Omental fat pad (tissue), 3 donors: ENCODE measurements at regions not wholly inside any gene's neighbourhood (a gene's known extent, or its start where the extent isn't known, plus 50 kb on each side); places are given as distances from the start of the nearest gene placed in this dataset.

Source experiments
- ATAC-seq: fragments of 150-250 bp; one replicate; pipeline ENCODE4 v1.9.1; 2016; ENCODE audit warnings: mild to moderate bottlenecking, moderate library complexity; ENCODE audit not compliant: low FRiP score
- DNase-seq: peaks from one replicate; pipeline ENCODE4 v3.0.0-alpha.2; 2019; ENCODE audit warnings: low spot score
- CTCF ChIP-seq, 3 donors: fragments of 450-650 bp; IDR thresholded peaks; one replicate each; pipeline ENCODE4 v1.5.1; 2016 to 2017; ENCODE audit warnings: antibody characterized with exemption in 3 of 3, mild to moderate bottlenecking in 3 of 3, moderate library complexity in 2 of 3

DNA sequence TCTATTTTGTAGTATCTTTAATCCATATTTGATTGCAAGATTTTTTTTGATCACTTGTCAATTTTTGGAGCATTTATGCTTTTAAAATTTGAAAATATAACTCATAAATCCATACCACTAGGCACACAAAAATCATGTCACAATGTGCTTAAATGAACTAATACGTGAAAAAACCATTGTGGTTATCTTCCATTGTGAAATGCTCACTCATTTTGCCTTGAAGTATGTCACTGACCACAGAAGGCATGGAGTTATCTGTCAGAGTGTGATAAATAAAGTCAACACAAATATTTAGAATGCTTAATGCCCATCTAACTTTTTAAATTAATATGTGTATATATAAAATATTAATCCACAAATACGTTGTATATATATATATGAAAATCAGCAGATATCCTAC, 347.2 kb downstream of the PTPRC start:
- TF ChIP-seq CTCF (IDR thresholded peaks at IDR 0.05), result no peak
- ATAC-seq, result no peak
- no peak for DNase-seq

GRCh38 chr1:198986442-198986841, 347.6 kb downstream of the PTPRC start:
- no peak for DNase-seq

GRCh38 chr1:199002661-199003060, 363.8 kb downstream of the PTPRC start:
- DNase-seq, result no peak
- ATAC-seq, result no peak
- no peak for TF ChIP-seq CTCF (IDR thresholded peaks at IDR 0.05)

More at GRCh38 chr1:198986442-198986841, 347.6 kb downstream of the PTPRC start:
- TF ChIP-seq CTCF (IDR thresholded peaks at IDR 0.05), result no peak
- ATAC-seq, result no peak

- TF ChIP-seq CTCF (IDR thresholded peaks at IDR 0.05), result no peak
- ATAC-seq, result no peak
- no peak for DNase-seq
These were observed 368.6 kb downstream of the PTPRC start for GRCh38 chr1:199007423-199007822.

- DNase-seq (no peak), ATAC-seq (no peak)
- TF ChIP-seq CTCF (IDR thresholded peaks at IDR 0.05), result no peak
These were observed 370.6 kb downstream of the PTPRC start for GRCh38 chr1:199009447-199009846.

GRCh38 chr1:199010492-199010891, 371.7 kb downstream of the PTPRC start:
- no peak for DNase-seq
- no peak for ATAC-seq
- TF ChIP-seq CTCF (IDR thresholded peaks at IDR 0.05), result no peak

DNA sequence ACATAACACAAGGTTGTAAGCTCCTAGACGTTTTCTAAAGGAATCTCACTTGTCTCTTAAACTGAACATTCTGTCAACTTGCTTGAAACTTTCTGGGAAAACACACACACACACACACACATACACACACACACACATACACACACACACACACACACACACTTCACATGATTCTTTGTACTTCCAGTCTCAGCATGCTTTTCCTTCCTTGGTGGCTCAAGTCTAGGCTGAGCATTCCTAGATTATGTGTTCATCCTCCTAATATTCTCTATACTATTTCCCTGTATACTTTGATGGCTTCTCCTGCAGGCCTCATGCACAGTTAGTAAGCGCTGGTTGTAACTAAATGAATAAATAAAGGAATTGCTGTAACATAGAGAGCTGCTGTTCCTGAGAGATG, 372.1 kb downstream of the PTPRC start:
- TF ChIP-seq CTCF (IDR thresholded peaks at IDR 0.05), result no peak
- DNase-seq (no peak), ATAC-seq (no peak)
